ENCODE measurements at regions not wholly inside any gene's neighbourhood (a gene's known extent, or its start where the extent isn't known, plus 50 kb on each side); places are given as distances from the start of the nearest gene placed in this dataset.

DNA sequence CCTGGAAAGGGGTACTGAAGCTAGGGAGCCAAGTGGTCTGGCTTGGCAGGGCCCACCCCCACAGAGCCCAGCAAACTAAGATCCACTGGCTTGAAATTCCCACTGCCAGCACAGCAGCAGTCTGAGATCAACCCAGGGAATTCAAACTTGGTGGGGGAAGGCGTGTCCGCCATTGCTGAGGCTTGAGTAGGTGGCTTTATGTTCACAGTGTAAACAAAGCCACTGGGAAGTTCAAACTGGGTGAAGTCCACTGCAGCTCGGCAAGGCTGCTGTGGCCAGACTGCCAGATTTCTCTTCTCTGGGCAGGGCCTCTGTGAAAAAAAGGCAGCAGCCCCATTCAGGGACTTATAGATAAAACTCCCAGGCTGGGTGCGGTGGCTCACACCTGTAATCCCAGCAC is 58.9 kb downstream of the TFDP3 start:
- no peak overlapping the region for H3K27ac ChIP-seq (ENCODE audit: low read depth in 1 of 3, low read length in 2 of 3)
- H3K27me3 ChIP-seq (ENCODE audit: control insufficient read depth in 3 of 3, insufficient read depth in 3 of 3, low read length in 3 of 3): no peaks in the 10 kb centered on the region
- FAIRE-seq (no peak), DNase-seq (no peak)
- no peaks in the 10 kb centered on the region for H3K9me3 ChIP-seq (ENCODE audit: control insufficient read depth in 2 of 2, insufficient read depth in 1 of 2, low read depth in 1 of 2, low read length in 1 of 2)
- H3K4me3 ChIP-seq (ENCODE audit: low read depth in 1 of 3, low read length in 3 of 3): no peak overlapping the region
- WGBS, 3 donors: 47 to 73% (median 73%) methylated on average over 3 to 4 of the region's 4 CpGs
- no peaks in the 10 kb centered on the region for H3K36me3 ChIP-seq (ENCODE audit: control insufficient read depth in 3 of 3, insufficient read depth in 2 of 3, low read depth in 1 of 3, low read length in 3 of 3)
- H3K4me1 ChIP-seq (ENCODE audit: control insufficient read depth in 3 of 3, insufficient read depth in 2 of 3, low read depth in 1 of 3, low read length in 2 of 3): no peaks in the 10 kb centered on the region

DNA sequence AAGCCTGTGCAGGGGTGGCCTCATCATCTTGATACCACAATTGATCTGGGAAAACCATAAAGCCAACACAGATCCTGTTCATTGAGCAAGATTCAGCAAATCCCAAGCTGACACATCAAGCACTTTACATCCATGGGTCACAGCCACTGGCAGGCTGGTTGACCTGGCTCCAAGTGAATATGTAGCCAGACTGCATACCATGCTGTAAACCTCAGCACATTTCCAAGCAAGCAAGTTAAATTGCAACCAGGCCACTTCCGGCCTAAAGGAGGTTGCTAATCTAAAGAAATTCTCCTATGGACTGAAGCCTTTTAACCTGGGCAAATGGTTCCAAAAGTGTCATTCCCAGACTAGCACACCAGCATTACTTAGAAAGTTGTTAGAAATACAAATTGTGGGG is 54.4 kb upstream of the USP26 start:
- FAIRE-seq (no peak), DNase-seq (peak in 1 of 2 donors; percentile 66)
- peaks cover 0 to 9% (median 0%) of the 10 kb centered on the region in 3 donors for H3K4me1 ChIP-seq (ENCODE audit: control insufficient read depth in 3 of 3, insufficient read depth in 2 of 3, low read depth in 1 of 3, low read length in 2 of 3)

DNA sequence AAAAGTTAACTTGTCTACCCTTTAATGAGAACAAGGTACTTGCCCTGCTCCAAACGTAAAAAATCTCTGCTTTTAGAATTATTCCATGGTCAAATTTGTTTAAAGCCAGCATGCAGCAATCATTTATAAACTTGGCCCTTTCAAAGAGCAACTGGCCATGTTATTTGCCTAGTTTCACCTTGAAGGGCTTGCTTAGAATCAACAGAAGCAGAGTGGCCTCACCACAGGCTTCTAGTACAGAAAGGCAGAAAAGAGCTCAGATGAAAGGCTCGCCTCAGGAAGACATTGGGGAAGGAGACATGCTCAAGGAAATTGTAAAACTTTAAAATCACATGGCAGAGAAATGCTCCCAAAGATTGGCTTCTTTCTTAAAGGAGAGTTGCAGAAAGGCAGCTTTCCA is 53.8 kb upstream of the USP26 start:
- Histone ChIP-seq H3K27me3 (ENCODE audit: control insufficient read depth in 3 of 3, insufficient read depth in 3 of 3, low read length in 3 of 3) (no peaks in the 10 kb centered on the region), H3K4me3 (ENCODE audit: low read depth in 1 of 3, low read length in 3 of 3) (no peak overlapping the region), H3K9me3 (ENCODE audit: control insufficient read depth in 2 of 2, insufficient read depth in 1 of 2, low read depth in 1 of 2, low read length in 1 of 2) (peaks cover 0 to 5% of the 10 kb centered on the region in 2 donors), H3K36me3 (ENCODE audit: control insufficient read depth in 3 of 3, insufficient read depth in 2 of 3, low read depth in 1 of 3, low read length in 3 of 3) (no peaks in the 10 kb centered on the region), H3K27ac (ENCODE audit: low read depth in 1 of 3, low read length in 2 of 3) (peak overlapping the region in 1 of 3 donors; percentile 59), H3K4me1 (ENCODE audit: control insufficient read depth in 3 of 3, insufficient read depth in 2 of 3, low read depth in 1 of 3, low read length in 2 of 3) (peaks cover 0 to 9% (median 0%) of the 10 kb centered on the region in 3 donors)
- 36 to 68% (median 64%) methylated on average over 2 of the region's 2 CpGs for WGBS, 3 donors
- DNase-seq (no peak), FAIRE-seq (no peak)

More for the DNA sequence above, 54.4 kb upstream of the USP26 start:
- Histone ChIP-seq H3K36me3 (ENCODE audit: control insufficient read depth in 3 of 3, insufficient read depth in 2 of 3, low read depth in 1 of 3, low read length in 3 of 3) (no peaks in the 10 kb centered on the region), H3K27ac (ENCODE audit: low read depth in 1 of 3, low read length in 2 of 3) (peak overlapping the region in 1 of 3 donors; percentile 59), H3K4me3 (ENCODE audit: low read depth in 1 of 3, low read length in 3 of 3) (no peak overlapping the region), H3K9me3 (ENCODE audit: control insufficient read depth in 2 of 2, insufficient read depth in 1 of 2, low read depth in 1 of 2, low read length in 1 of 2) (peaks cover 0 to 5% of the 10 kb centered on the region in 2 donors), H3K27me3 (ENCODE audit: control insufficient read depth in 3 of 3, insufficient read depth in 3 of 3, low read length in 3 of 3) (no peaks in the 10 kb centered on the region)
- 81 to 91% (median 82%) methylated on average over 1 of the region's 1 CpG for WGBS, 3 donors
